Body of pancreas (tissue), 4 donors: ENCODE measurements at regions not wholly inside any gene's neighbourhood (a gene's known extent, or its start where the extent isn't known, plus 50 kb on each side); places are given as distances from the start of the nearest gene placed in this dataset.
"Not testable (repeated sequence)": the region's sequence is repeated elsewhere in the genome, so short reads cannot be mapped to it uniquely, and the experiment has no call there.

ENCODE experiments used
- ATAC-seq: fragments of 150-250 bp; one replicate; pipeline ENCODE4 v1.9.1; 2016
- DNase-seq, 4 donors: peaks; one replicate each; pipeline ENCODE4 v3.0.0-alpha.2; 2019
- H3K27ac ChIP-seq, 4 donors: fragments of 200-600 bp; sonication (generic); 1 replicate in 3 of 4; 2 replicates in 1 of 4; pipeline versions ENCODE4 v1.5.1 to v1.6.1; 2016 to 2019; ENCODE audit warnings: mild to moderate bottlenecking in 1 of 4, mixed read lengths in 1 of 4, moderate library complexity in 1 of 4
- H3K27me3 ChIP-seq, 2 donors: fragments of 200-600 bp; sonication (generic); one replicate each; pipeline ENCODE4 v1.6.0; 2016; ENCODE audit warnings: mild to moderate bottlenecking in 1 of 2
- H3K36me3 ChIP-seq, 2 donors: fragments of 200-600 bp; sonication (generic); replicated peaks in 1 of 2; 2 replicates each; pipeline ENCODE4 v1.5.1; 2016; ENCODE audit warnings: low read depth in 2 of 2; ENCODE audit not compliant: insufficient read depth in 1 of 2
- H3K4me1 ChIP-seq: fragments of 200-600 bp; sonication (generic); one replicate; pipeline ENCODE4 v1.6.0; 2016
- H3K4me3 ChIP-seq, 2 donors: fragments of 200-600 bp; sonication (generic); 1 replicate in 1 of 2; 2 replicates in 1 of 2; pipeline ENCODE4 v1.5.1; 2016 to 2019
- H3K9me3 ChIP-seq, 3 donors: fragments of 200-600 bp; sonication (generic); 1 replicate in 2 of 3; 2 replicates in 1 of 3; pipeline ENCODE4 v1.5.1; 2016
- CTCF ChIP-seq, 7 experiments: fragments of 450-650 bp in 4 of 7; fragments of 200-600 bp in 3 of 7; sonication (generic) in 3 of 7; IDR thresholded peaks; one replicate each; pipeline ENCODE4 v1.5.1; 2016 to 2019; ENCODE audit warnings: antibody characterized with exemption in 7 of 7
- POLR2A ChIP-seq, 3 donors: fragments of 450-650 bp; IDR thresholded peaks; one replicate each; pipeline ENCODE4 v1.6.1; 2016; ENCODE audit warnings: antibody characterized with exemption in 3 of 3, mild to moderate bottlenecking in 2 of 3
- WGBS, 2 donors: methylation state at CpG; one replicate each; pipeline ENCODE4 v1.1.5; 2017; 5-methylcytosine and 5-hydroxymethylcytosine counted together
- intact Hi-C: fragments of 100-400 bp; cut with DNase I; formaldehyde crosslinking; loops from one replicate; pipeline ENCODE4 v1.15.1; 2023

- Histone ChIP-seq H3K36me3 (no peaks in the 10 kb centered on the region), H3K27me3 (no peaks in the 10 kb centered on the region), H3K4me1 (no peaks in the 10 kb centered on the region), H3K27ac (no peak overlapping the region), H3K9me3 (no peaks in the 10 kb centered on the region), H3K4me3 (no peak overlapping the region)
- intact Hi-C loops: no loop called here
- 53 to 72% methylated on average over 2 of the region's 2 CpGs for WGBS, 2 donors
- ATAC-seq (no peak), DNase-seq (no peak)
- TF ChIP-seq POLR2A (IDR thresholded peaks at IDR 0.05) (no peak), CTCF (IDR thresholded peaks at IDR 0.05) (no peak)
Observed at GRCh38 chr6:100057941-100058340, 63.9 kb upstream of the MCHR2 start.

DNA sequence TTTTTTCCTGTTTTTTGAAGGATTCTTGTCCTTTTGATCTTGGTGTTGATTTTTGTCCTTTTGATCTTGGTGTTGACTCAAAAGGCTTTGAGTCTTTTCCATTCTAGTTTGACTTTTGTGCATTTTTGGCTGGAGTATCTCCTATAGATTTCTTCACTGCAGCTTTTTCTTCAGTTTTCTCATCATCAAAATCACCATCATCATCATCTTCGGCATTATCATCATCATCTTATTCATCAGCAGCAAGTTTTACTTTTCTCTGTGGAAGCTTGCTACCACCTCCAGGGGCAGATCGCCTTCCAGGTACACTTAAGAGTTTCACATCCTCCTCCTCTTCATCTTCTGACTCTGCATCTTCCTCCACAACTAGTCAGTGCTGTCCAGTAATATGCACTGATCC is 56.5 kb upstream of the MCHR2 start:
- no peak for DNase-seq
- Histone ChIP-seq H3K36me3 (no peaks in the 10 kb centered on the region), H3K9me3 (no peaks in the 10 kb centered on the region), H3K27me3 (no peaks in the 10 kb centered on the region), H3K4me1 (no peaks in the 10 kb centered on the region), H3K4me3 (no peak overlapping the region), H3K27ac (no peak overlapping the region)
- 53 to 71% methylated on average over 2 of the region's 2 CpGs for WGBS, 2 donors
- intact Hi-C loops: no loop called here
- TF ChIP-seq CTCF (IDR thresholded peaks at IDR 0.05) (no peak), POLR2A (IDR thresholded peaks at IDR 0.05) (no peak)
- no peak for ATAC-seq

- H3K27ac ChIP-seq, H3K36me3 ChIP-seq: not testable (repeated sequence)
Observed at GRCh38 chr6:100043961-100044360, 49.9 kb upstream of the MCHR2 start.

More at GRCh38 chr6:100043961-100044360, 49.9 kb upstream of the MCHR2 start:
- intact Hi-C loops, H3K4me1 ChIP-seq, DNase-seq, H3K9me3 ChIP-seq, ATAC-seq, H3K27me3 ChIP-seq, H3K4me3 ChIP-seq: not testable (repeated sequence)
